C4-2B (cell line): ENCODE measurements at regions not wholly inside any gene's neighbourhood (a gene's known extent, or its start where the extent isn't known, plus 50 kb on each side); places are given as distances from the start of the nearest gene placed in this dataset.

Experiments
- CTCF ChIP-seq: fragments of 450-650 bp; conservative IDR thresholded peaks from 2 replicates; pipeline ENCODE4 v1.5.1; 2017; ENCODE audit warnings: mild to moderate bottlenecking
- ZFX ChIP-seq: fragments of 450-650 bp; IDR thresholded peaks from 2 replicates; pipeline ENCODE4 v1.6.1; 2017

- TF ChIP-seq CTCF, result peak; percentile 59
- TF ChIP-seq ZFX, result no peak
These were observed 273.3 kb upstream of the TCF4 start for GRCh38 chr18:55861266-55861665.
